RWPE1 (cell line): ENCODE measurements at regions not wholly inside any gene's neighbourhood (a gene's known extent, or its start where the extent isn't known, plus 50 kb on each side); places are given as distances from the start of the nearest gene placed in this dataset.

Experiments
- CTCF ChIA-PET: fragments of 350-600 bp; sonication (Branson Sonifier 250); formaldehyde crosslinking; extraction: SDS; loops from one replicate; lab custom pipeline; 2021; lab: Yijun Ruan, JAX
- POLR2A ChIA-PET: fragments of 400-600 bp; formaldehyde crosslinking; extraction: SDS; loops from one replicate; lab custom pipeline; 2020; ENCODE audit warnings: antibody characterized with exemption; ENCODE audit not compliant: low non-redundant PET; lab: Yijun Ruan, JAX
- DNase-seq: peaks from one replicate; pipeline ENCODE4 v3.0.0; 2012; ENCODE audit warnings: low spot score
- H3K27ac ChIP-seq: fragments of 450-650 bp; 2 replicates; pipeline ENCODE4 v1.5.1; 2017
- TF ChIP-seq, protein P1 (sequence below): fragments of 450-650 bp; conservative IDR thresholded peaks from 2 replicates; pipeline ENCODE4 v1.5.1; 2017; ENCODE audit warnings: low read depth, mild to moderate bottlenecking

- H3K27ac ChIP-seq = no peak overlapping the region
- TF ChIP-seq, protein P1, sequence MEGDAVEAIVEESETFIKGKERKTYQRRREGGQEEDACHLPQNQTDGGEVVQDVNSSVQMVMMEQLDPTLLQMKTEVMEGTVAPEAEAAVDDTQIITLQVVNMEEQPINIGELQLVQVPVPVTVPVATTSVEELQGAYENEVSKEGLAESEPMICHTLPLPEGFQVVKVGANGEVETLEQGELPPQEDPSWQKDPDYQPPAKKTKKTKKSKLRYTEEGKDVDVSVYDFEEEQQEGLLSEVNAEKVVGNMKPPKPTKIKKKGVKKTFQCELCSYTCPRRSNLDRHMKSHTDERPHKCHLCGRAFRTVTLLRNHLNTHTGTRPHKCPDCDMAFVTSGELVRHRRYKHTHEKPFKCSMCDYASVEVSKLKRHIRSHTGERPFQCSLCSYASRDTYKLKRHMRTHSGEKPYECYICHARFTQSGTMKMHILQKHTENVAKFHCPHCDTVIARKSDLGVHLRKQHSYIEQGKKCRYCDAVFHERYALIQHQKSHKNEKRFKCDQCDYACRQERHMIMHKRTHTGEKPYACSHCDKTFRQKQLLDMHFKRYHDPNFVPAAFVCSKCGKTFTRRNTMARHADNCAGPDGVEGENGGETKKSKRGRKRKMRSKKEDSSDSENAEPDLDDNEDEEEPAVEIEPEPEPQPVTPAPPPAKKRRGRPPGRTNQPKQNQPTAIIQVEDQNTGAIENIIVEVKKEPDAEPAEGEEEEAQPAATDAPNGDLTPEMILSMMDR = no peak
- POLR2A ChIA-PET = no interaction called here
- CTCF ChIA-PET = no interaction called here
- DNase-seq = no peak
These were observed 363.0 kb downstream of the NR2F2 start for GRCh38 chr15:96693515-96693914.

GRCh38 chr15:96693990-96694517 is 363.6 kb downstream of the NR2F2 start:
- POLR2A ChIA-PET = no interaction called here
- no peak overlapping the region for H3K27ac ChIP-seq
- CTCF ChIA-PET = no interaction called here
- no peak for DNase-seq
- TF ChIP-seq, protein P1 = no peak

DNA sequence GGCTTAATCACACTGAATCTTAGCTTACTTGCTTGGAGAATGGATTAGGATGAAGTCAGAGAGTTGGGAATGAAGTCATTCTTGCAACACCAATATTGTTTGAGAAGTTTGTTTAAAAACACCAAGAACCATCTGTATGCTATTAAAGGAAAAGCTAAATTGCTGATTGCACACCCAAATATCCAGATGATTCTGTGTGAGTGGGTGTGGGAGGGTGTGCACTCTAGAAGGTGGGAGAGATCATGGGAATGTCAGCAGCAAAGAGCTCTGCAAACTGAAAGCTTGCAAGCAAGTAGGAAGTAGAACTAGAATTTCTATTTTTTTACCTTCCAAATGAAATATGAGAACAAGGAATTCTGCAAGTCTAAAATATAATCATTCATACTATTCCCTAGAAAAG is 364.9 kb downstream of the NR2F2 start:
- ChIA-PET POLR2A (no interaction called here), CTCF (interaction anchor here (0.8 kb wide), 1 partner anchor 368 kb away, joined by 4 read pairs; no protein-coding TSS in a partner anchor)
- H3K27ac ChIP-seq = no peak overlapping the region
- TF ChIP-seq, protein P1 = no peak
- DNase-seq = no peak

DNA sequence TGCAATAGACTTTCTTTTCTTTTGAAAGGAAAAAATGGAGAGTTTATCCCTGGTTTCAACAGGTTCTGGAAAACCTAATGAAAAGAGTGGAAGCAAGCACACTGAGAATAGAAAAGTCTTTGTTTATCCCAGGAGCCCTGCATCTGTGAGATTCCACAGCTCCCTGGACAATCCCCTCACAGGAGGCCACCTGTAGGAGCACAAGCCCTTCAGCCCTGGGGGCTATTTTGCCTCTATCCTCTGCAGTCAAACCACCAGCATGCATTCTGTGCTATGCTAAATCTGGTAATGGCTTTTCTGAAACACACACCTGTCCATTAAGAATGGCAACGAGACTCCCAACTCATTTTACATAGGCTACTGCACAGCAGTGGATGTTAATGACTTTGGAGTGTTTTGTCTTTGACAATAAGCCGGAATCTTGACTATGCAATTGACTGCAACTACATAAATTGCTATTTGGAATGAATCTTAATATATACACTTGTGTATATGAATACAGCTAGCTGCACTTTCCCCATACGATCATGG is 369.4 kb downstream of the NR2F2 start:
- TF ChIP-seq, protein P1 = no peak
- CTCF ChIA-PET = no interaction called here
- no peak for DNase-seq

DNA sequence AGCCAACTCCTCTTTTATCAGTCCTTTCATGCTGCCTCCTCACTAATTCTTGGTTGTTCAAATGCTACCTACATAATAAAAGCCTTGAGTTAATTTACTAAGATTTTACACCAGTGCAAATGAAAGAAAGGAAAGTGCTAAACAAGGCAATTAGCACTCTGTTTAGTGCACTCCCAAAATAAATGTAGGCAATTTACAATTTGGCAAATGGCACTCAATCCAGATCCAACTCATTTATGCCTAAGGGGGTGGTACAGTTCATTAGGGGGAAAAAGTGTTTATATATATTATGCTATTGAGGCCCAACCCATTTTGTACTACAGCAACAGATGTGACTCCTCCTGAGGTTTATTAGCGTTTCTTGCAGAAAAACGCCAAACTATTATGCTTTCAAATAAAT is 370.1 kb downstream of the NR2F2 start:
- TF ChIP-seq, protein P1 = no peak
- CTCF ChIA-PET = no interaction called here
- POLR2A ChIA-PET = no interaction called here
- no peak for DNase-seq
- no peak overlapping the region for H3K27ac ChIP-seq

More for the DNA sequence above, 369.4 kb downstream of the NR2F2 start:
- POLR2A ChIA-PET = no interaction called here
- no peak overlapping the region for H3K27ac ChIP-seq

- no peak overlapping the region for H3K27ac ChIP-seq
- TF ChIP-seq, protein P1 = no peak
- POLR2A ChIA-PET = no interaction called here
- CTCF ChIA-PET = interaction anchor here (0.6 to 0.8 kb wide), 4 partner anchors 22 to 1476 kb away, joined by 3 to 8 read pairs (median 4); no protein-coding TSS in a partner anchor
- no peak for DNase-seq
These were observed 370.9 kb downstream of the NR2F2 start for GRCh38 chr15:96701443-96701842.
